Ovary (tissue), 7 donors: ENCODE measurements at regions not wholly inside any gene's neighbourhood (a gene's known extent, or its start where the extent isn't known, plus 50 kb on each side); places are given as distances from the start of the nearest gene placed in this dataset.

ENCODE experiments used
- DNase-seq, 5 donors: peaks; one replicate each; pipeline ENCODE4 v3.0.0-alpha.2; 2019 to 2020
- H3K27ac ChIP-seq, 2 donors: fragments of 200-600 bp; one replicate each; pipeline versions ENCODE4 v1.5.1 to v1.8.0; 2019 to 2022
- H3K27me3 ChIP-seq: fragments of 200-600 bp; one replicate; pipeline ENCODE4 v1.8.0; 2022
- H3K36me3 ChIP-seq: fragments of 200-600 bp; sonication (generic); one replicate; pipeline ENCODE4 v1.5.1; 2019
- H3K4me1 ChIP-seq: one replicate; pipeline ENCODE4 v1.8.1; 2013; ENCODE audit warnings: mild to moderate bottlenecking, moderate library complexity; ENCODE audit not compliant: insufficient read depth
- H3K4me3 ChIP-seq: fragments of 200-600 bp; sonication (generic); one replicate; pipeline ENCODE4 v1.5.1; 2017
- H3K9me3 ChIP-seq, 2 donors: fragments of 200-600 bp in 1 of 2; sonication (generic) in 1 of 2; one replicate each; pipeline versions ENCODE4 v1.5.1 to v1.8.1; 2013 to 2019; ENCODE audit warnings: mild to moderate bottlenecking in 1 of 2, moderate library complexity in 1 of 2
- CTCF ChIP-seq, 3 donors: fragments of 450-650 bp in 2 of 3; fragments of 200-600 bp in 1 of 3; IDR thresholded peaks; one replicate each; pipeline versions ENCODE4 v1.5.1 to v1.8.0; 2016 to 2022; ENCODE audit warnings: antibody characterized with exemption in 3 of 3, mild to moderate bottlenecking in 1 of 3
- EP300 ChIP-seq: sonication (generic); formaldehyde crosslinking; IDR thresholded peaks from one replicate; pipeline ENCODE4 v1.6.1; 2017; ENCODE audit warnings: antibody characterized with exemption
- POLR2A ChIP-seq: fragments of 450-650 bp; IDR thresholded peaks from one replicate; pipeline ENCODE4 v1.6.1; 2017; ENCODE audit warnings: antibody characterized with exemption, mild to moderate bottlenecking, moderate library complexity
- WGBS, 3 donors: extraction: QIAGEN DNeasy Blood & Tissue Kit in 1 of 3; methylation state at CpG; one replicate each; pipeline versions ENCODE4 v1.1.5 to v1.1.7; 2013 to 2017; 5-methylcytosine and 5-hydroxymethylcytosine counted together
- intact Hi-C, 4 donors: fragments of 100-400 bp; cut with DNase I; formaldehyde crosslinking; loops; one replicate each; pipeline versions ENCODE4 v1.11.0 to v1.15.1; 2022 to 2023
- donor health status: DM: no; HTN: no; CAD: no; lungs with moderate emphysema.
- donor health status: DM: no; HTN: no; CAD: no.
- donor health status: Bipolar disorder and iron deficiency.
- donor health status: DM: no; HTN: no; CAD: no.
- donor health status: DM: yes; HTN: yes; CAD: no.

- H3K4me1 ChIP-seq = no peaks in the 10 kb centered on the region
- 17 to 31% (median 26%) methylated on average over 1 of the region's 1 CpG for WGBS, 3 donors
- H3K36me3 ChIP-seq = no peaks in the 10 kb centered on the region
- no peaks in the 10 kb centered on the region for H3K27me3 ChIP-seq
- H3K9me3 ChIP-seq = no peaks in the 10 kb centered on the region
- no peak overlapping the region for H3K27ac ChIP-seq
- H3K4me3 ChIP-seq = no peak overlapping the region
- no peak for DNase-seq
- TF ChIP-seq POLR2A (no peak), CTCF (IDR thresholded peaks at IDR 0.05) (no peak), EP300 (no peak)
- intact Hi-C loops = no loop called here
These were observed 291.6 kb downstream of the DAD1 start for GRCh38 chr14:22297376-22297775.

GRCh38 chr14:22296722-22297121 lies 292.3 kb downstream of the DAD1 start:
- intact Hi-C loops = no loop called here
- Histone ChIP-seq H3K4me3 (no peak overlapping the region), H3K27ac (no peak overlapping the region), H3K9me3 (no peaks in the 10 kb centered on the region), H3K27me3 (no peaks in the 10 kb centered on the region), H3K36me3 (no peaks in the 10 kb centered on the region), H3K4me1 (no peaks in the 10 kb centered on the region)
- 1 to 7% (median 3%) methylated on average over 3 of the region's 3 CpGs for WGBS, 3 donors
- DNase-seq = no peak
- TF ChIP-seq POLR2A (no peak), EP300 (no peak), CTCF (IDR thresholded peaks at IDR 0.05) (no peak)

- WGBS, 3 donors = 50 to 63% (median 59%) methylated on average over 7 of the region's 7 CpGs
- Histone ChIP-seq H3K27ac (no peak overlapping the region), H3K27me3 (no peaks in the 10 kb centered on the region), H3K4me3 (no peak overlapping the region), H3K9me3 (no peaks in the 10 kb centered on the region), H3K4me1 (no peaks in the 10 kb centered on the region), H3K36me3 (no peaks in the 10 kb centered on the region)
- TF ChIP-seq EP300 (no peak), CTCF (IDR thresholded peaks at IDR 0.05) (no peak), POLR2A (no peak)
- intact Hi-C loops = no loop called here
- no peak for DNase-seq
These were observed 292.9 kb downstream of the DAD1 start for GRCh38 chr14:22296088-22296487.

- Histone ChIP-seq H3K4me3 (no peak overlapping the region), H3K9me3 (no peaks in the 10 kb centered on the region), H3K4me1 (no peaks in the 10 kb centered on the region), H3K27ac (no peak overlapping the region), H3K27me3 (no peaks in the 10 kb centered on the region), H3K36me3 (no peaks in the 10 kb centered on the region)
- DNase-seq = no peak
- TF ChIP-seq CTCF (IDR thresholded peaks at IDR 0.05) = no peak
- TF ChIP-seq POLR2A = no peak
- TF ChIP-seq EP300 = no peak
- intact Hi-C loops = no loop called here
These were observed 297.6 kb downstream of the DAD1 start for GRCh38 chr14:22291406-22291805.

GRCh38 chr14:22289570-22289969 lies 299.5 kb downstream of the DAD1 start:
- no peaks in the 10 kb centered on the region for H3K27me3 ChIP-seq
- intact Hi-C loops = no loop called here
- no peak overlapping the region for H3K27ac ChIP-seq
- H3K4me3 ChIP-seq = no peak overlapping the region
- no peaks in the 10 kb centered on the region for H3K36me3 ChIP-seq
- H3K4me1 ChIP-seq = no peaks in the 10 kb centered on the region
- no peak for DNase-seq
- H3K9me3 ChIP-seq = no peaks in the 10 kb centered on the region
- TF ChIP-seq POLR2A (no peak), EP300 (no peak), CTCF (IDR thresholded peaks at IDR 0.05) (no peak)
- WGBS, 3 donors = 52 to 59% (median 53%) methylated on average over 1 of the region's 1 CpG
